A549 (cell line): ENCODE measurements at regions not wholly inside any gene's neighbourhood (a gene's known extent, or its start where the extent isn't known, plus 50 kb on each side); places are given as distances from the start of the nearest gene placed in this dataset.

Experiments
- ATAC-seq, 2 experiments: fragments of 200-7000 bp in 1 of 2; fragments of >200 bp in 1 of 2; cut with Nextera tagmentation in 1 of 2; cut with Tn5 transposase in 1 of 2; 3 replicates each; pipeline versions ENCODE4 v1.8.0 to v1.9.1; 2018 to 2020; ENCODE audit warnings: mild to moderate bottlenecking in 1 of 2, moderate library complexity in 1 of 2
- CTCF ChIA-PET: fragments of 300-600 bp; sonication (Branson Sonifier 250); formaldehyde crosslinking; extraction: SDS; loops from one replicate; lab custom pipeline; 2021; ENCODE audit warnings: antibody characterized with exemption, inconsistent platforms; lab: Yijun Ruan, JAX
- POLR2A ChIA-PET: fragments of 350-600 bp; formaldehyde crosslinking; extraction: SDS; loops from one replicate; lab custom pipeline; 2021; ENCODE audit warnings: antibody characterized with exemption, inconsistent platforms; lab: Yijun Ruan, JAX
- DNase-seq, 2 experiments: peaks; one replicate each; pipeline versions ENCODE4 v3.0.0 to v3.0.0-alpha.2; 2011 to 2016; ENCODE audit warnings: low read depth in 1 of 2, low spot score in 1 of 2
- FAIRE-seq: peaks from 2 replicates; lab custom pipeline; 2011; peaks lifted over from hg19 to GRCh38; lab: Jason Lieb, UNC
- H3K27ac ChIP-seq, 2 experiments: fragments of >200 bp; sonication (Bioruptor Twin); formaldehyde crosslinking; 3 replicates each; pipeline ENCODE4 v1.5.1; 2016 to 2017
- H3K4me1 ChIP-seq: fragments of >200 bp; sonication (Bioruptor Twin); formaldehyde crosslinking; 3 replicates; pipeline ENCODE4 v1.6.1; 2016
- H3K4me2 ChIP-seq: fragments of >200 bp; sonication (Bioruptor Twin); formaldehyde crosslinking; 3 replicates; pipeline ENCODE4 v1.6.1; 2016
- H3K4me3 ChIP-seq: fragments of >200 bp; sonication (Bioruptor Twin); formaldehyde crosslinking; 3 replicates; pipeline ENCODE4 v1.5.1; 2016
- H3K9me3 ChIP-seq: fragments of >200 bp; sonication (Bioruptor Twin); formaldehyde crosslinking; 3 replicates; pipeline ENCODE4 v1.6.1; 2016
- ESRRA ChIP-seq: fragments of 150-350 bp; IDR thresholded peaks from 2 replicates; pipeline ENCODE4 v1.6.1; 2014; ENCODE audit warnings: mild to moderate bottlenecking, low read length, borderline replicate concordance
- FOSB ChIP-seq: fragments of 250-450 bp; sonication (Bioruptor Pico); IDR thresholded peaks from 2 replicates; pipeline ENCODE4 v1.5.0; 2020; ENCODE audit warnings: mild to moderate bottlenecking, moderate library complexity
- FOXS1 ChIP-seq: fragments of 250-450 bp; sonication (Bioruptor Pico); IDR thresholded peaks from 2 replicates; pipeline ENCODE4 v1.5.0; 2020; ENCODE audit warnings: mild to moderate bottlenecking, moderate library complexity
- HEYL ChIP-seq: fragments of 250-450 bp; sonication (Bioruptor Pico); IDR thresholded peaks from 2 replicates; pipeline ENCODE4 v1.8.0; 2021; ENCODE audit warnings: mild to moderate bottlenecking, moderate library complexity
- HOXA7 ChIP-seq: fragments of 250-450 bp; sonication (Bioruptor Pico); IDR thresholded peaks from 2 replicates; pipeline ENCODE4 v1.5.0; 2020; ENCODE audit warnings: mild to moderate bottlenecking, moderate library complexity
- HOXB5 ChIP-seq: fragments of 250-450 bp; sonication (Bioruptor Pico); IDR thresholded peaks from 2 replicates; pipeline ENCODE4 v1.5.0; 2020; ENCODE audit warnings: mild to moderate bottlenecking, moderate library complexity
- JUNB ChIP-seq: fragments of >200 bp; sonication (Bioruptor Twin); formaldehyde crosslinking; IDR thresholded peaks from 2 replicates; pipeline ENCODE4 v1.6.1; 2016
- MAFK ChIP-seq: fragments of 450-650 bp; IDR thresholded peaks from 2 replicates; pipeline ENCODE4 v1.6.1; 2014; ENCODE audit not compliant: partially characterized antibody
- NFE2L2 ChIP-seq: fragments of 150-350 bp; conservative IDR thresholded peaks from 2 replicates; pipeline ENCODE4 v1.6.1; 2014; ENCODE audit warnings: low read length
- NR3C1 ChIP-seq: fragments of >200 bp; sonication (Bioruptor Twin); formaldehyde crosslinking; IDR thresholded peaks from 3 replicates; pipeline ENCODE4 v1.6.1; 2017
- POLR2A ChIP-seq: IDR thresholded peaks from 2 replicates; pipeline ENCODE4 v1.6.1; 2012; ENCODE audit warnings: mild to moderate bottlenecking, low read length
- POLR2AphosphoS2 ChIP-seq: conservative IDR thresholded peaks from 2 replicates; pipeline ENCODE4 v1.6.1; 2012; ENCODE audit warnings: low read length, improper control_type of control experiment, inconsistent platforms
- RFX5 ChIP-seq: fragments of 450-650 bp; IDR thresholded peaks from 2 replicates; pipeline ENCODE4 v1.7.1; 2014; ENCODE audit warnings: antibody characterized with exemption, mild to moderate bottlenecking, moderate library complexity
- SREBF2 ChIP-seq: fragments of 450-650 bp; IDR thresholded peaks from 2 replicates; pipeline ENCODE4 v1.6.1; 2014; ENCODE audit warnings: mild to moderate bottlenecking, moderate library complexity
- TFCP2L1 ChIP-seq: fragments of 250-450 bp; sonication (Bioruptor Pico); IDR thresholded peaks from 2 replicates; pipeline ENCODE4 v1.5.0; 2021; ENCODE audit warnings: mild to moderate bottlenecking
- ZC3H11A ChIP-seq: fragments of 450-650 bp; IDR thresholded peaks from 2 replicates; pipeline ENCODE4 v1.6.1; 2014; ENCODE audit warnings: antibody characterized with exemption, mild to moderate bottlenecking
- ZNF302 ChIP-seq: fragments of 250-450 bp; sonication (Bioruptor Pico); IDR thresholded peaks from 2 replicates; pipeline ENCODE4 v1.9.0; 2021; ENCODE audit warnings: inconsistent platforms, mild to moderate bottlenecking, moderate library complexity
- WGBS: methylation state at CpG from one replicate; pipeline ENCODE4 v1.1.6; 2017; ENCODE audit errors: missing lambda C conversion rate; 5-methylcytosine and 5-hydroxymethylcytosine counted together
- TF ChIP-seq, protein P1 (sequence below): IDR thresholded peaks from 2 replicates; pipeline ENCODE4 v1.6.1; 2012
- TF ChIP-seq, protein P2 (sequence below): fragments of >200 bp; sonication (Bioruptor Twin); formaldehyde crosslinking; IDR thresholded peaks from 3 replicates; pipeline ENCODE4 v1.6.1; 2016
- TF ChIP-seq, protein P3 (sequence below): fragments of 250-450 bp; sonication (Bioruptor Pico); IDR thresholded peaks from 2 replicates; pipeline ENCODE4 v1.5.0; 2021; ENCODE audit warnings: mild to moderate bottlenecking, moderate library complexity, borderline replicate concordance
- TF ChIP-seq, protein P4 (sequence below): fragments of >200 bp; sonication (Bioruptor Twin); formaldehyde crosslinking; IDR thresholded peaks from 2 replicates; pipeline ENCODE4 v1.6.1; 2016
- TF ChIP-seq, protein P5 (sequence below): fragments of >200 bp; sonication (Bioruptor Twin); formaldehyde crosslinking; IDR thresholded peaks from 3 replicates; pipeline ENCODE4 v1.5.1; 2016
- TF ChIP-seq, protein P6 (sequence below): IDR thresholded peaks from 2 replicates; pipeline ENCODE4 v1.6.1; 2012

DNA sequence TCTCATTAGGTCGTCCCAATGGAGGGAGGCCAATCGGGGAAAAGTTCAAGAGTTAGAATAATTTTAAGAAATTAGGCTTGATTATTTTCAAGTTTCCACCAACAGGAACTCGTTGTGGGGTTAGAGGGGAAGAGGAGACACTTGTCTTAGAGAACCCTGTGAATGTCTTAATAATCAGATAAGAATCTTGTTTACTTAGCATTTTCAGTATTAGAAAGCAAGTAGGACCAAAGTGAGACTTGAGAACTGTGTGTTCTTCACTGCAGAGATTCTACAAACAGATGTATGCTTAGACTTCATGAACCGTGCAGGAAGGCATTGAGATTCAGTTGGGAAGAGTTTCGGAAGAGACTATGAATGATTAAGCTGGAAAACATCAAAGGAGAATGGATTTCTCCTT is 69.0 kb upstream of the HMHB1 start:
- FAIRE-seq, result no peak
- no peak for TF ChIP-seq ZNF302 (CRISPR knock-in tag)
- TF ChIP-seq ESRRA, result no peak
- TF ChIP-seq, protein P1, sequence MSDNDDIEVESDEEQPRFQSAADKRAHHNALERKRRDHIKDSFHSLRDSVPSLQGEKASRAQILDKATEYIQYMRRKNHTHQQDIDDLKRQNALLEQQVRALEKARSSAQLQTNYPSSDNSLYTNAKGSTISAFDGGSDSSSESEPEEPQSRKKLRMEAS, result no peak
- no peak for TF ChIP-seq HOXA7 (CRISPR knock-in tag)
- no peak for TF ChIP-seq HEYL (CRISPR knock-in tag)
- no peak for TF ChIP-seq ZC3H11A
- TF ChIP-seq, protein P2, sequence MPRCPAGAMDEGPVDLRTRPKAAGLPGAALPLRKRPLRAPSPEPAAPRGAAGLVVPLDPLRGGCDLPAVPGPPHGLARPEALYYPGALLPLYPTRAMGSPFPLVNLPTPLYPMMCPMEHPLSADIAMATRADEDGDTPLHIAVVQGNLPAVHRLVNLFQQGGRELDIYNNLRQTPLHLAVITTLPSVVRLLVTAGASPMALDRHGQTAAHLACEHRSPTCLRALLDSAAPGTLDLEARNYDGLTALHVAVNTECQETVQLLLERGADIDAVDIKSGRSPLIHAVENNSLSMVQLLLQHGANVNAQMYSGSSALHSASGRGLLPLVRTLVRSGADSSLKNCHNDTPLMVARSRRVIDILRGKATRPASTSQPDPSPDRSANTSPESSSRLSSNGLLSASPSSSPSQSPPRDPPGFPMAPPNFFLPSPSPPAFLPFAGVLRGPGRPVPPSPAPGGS, result no peak
- TF ChIP-seq, protein P3, sequence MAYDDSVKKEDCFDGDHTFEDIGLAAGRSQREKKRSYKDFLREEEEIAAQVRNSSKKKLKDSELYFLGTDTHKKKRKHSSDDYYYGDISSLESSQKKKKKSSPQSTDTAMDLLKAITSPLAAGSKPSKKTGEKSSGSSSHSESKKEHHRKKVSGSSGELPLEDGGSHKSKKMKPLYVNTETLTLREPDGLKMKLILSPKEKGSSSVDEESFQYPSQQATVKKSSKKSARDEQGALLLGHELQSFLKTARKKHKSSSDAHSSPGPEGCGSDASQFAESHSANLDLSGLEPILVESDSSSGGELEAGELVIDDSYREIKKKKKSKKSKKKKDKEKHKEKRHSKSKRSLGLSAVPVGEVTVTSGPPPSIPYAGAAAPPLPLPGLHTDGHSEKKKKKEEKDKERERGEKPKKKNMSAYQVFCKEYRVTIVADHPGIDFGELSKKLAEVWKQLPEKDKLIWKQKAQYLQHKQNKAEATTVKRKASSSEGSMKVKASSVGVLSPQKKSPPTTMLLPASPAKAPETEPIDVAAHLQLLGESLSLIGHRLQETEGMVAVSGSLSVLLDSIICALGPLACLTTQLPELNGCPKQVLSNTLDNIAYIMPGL (CRISPR knock-in tag), result no peak
- no peak for TF ChIP-seq POLR2AphosphoS2
- no peak for TF ChIP-seq HOXB5 (CRISPR knock-in tag)
- TF ChIP-seq NFE2L2, result no peak
- no peak for TF ChIP-seq TFCP2L1 (CRISPR knock-in tag)
- TF ChIP-seq NR3C1, result no peak
- no peak for TF ChIP-seq JUNB
- TF ChIP-seq, protein P4, sequence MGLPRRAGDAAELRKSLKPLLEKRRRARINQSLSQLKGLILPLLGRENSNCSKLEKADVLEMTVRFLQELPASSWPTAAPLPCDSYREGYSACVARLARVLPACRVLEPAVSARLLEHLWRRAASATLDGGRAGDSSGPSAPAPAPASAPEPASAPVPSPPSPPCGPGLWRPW, result no peak
- TF ChIP-seq RFX5, result no peak
- TF ChIP-seq, all 56 proteins: peak for 0
- ChIA-PET CTCF (no interaction called here), POLR2A (no interaction called here)
- no peak for ATAC-seq
- H3K4me1 ChIP-seq, result no peaks in the 10 kb centered on the region
- H3K4me3 ChIP-seq, result no peak overlapping the region
- no peaks in the 10 kb centered on the region for H3K9me3 ChIP-seq
- H3K27ac ChIP-seq, result no peak overlapping the region
- 79% methylated on average over 5 of the region's 5 CpGs for WGBS
- DNase-seq, result no peak
- H3K4me2 ChIP-seq, result no peak overlapping the region

DNA sequence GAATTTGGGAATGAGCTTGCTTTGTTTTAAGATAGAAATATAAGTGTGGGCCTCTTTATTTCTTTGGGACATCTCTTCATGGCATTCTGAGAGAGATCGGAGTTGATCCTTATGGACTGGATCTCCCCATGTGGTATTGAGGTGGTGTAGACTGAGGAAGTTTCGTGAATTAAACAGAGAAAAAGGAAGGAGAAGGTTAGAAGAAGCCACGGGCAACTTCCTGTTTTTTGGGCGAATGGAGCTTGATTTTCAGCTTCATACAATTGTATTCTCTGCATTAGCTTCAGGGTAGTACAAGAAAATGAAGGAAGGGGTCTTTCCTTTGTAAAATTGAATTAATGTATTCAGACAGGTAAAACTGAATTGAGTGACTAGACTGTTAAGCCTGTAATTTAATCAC is 70.5 kb upstream of the HMHB1 start:
- ATAC-seq (no peak), FAIRE-seq (no peak), DNase-seq (no peak)
- Histone ChIP-seq H3K4me2 (no peak overlapping the region), H3K4me1 (no peaks in the 10 kb centered on the region), H3K4me3 (no peak overlapping the region), H3K9me3 (no peaks in the 10 kb centered on the region), H3K27ac (no peak overlapping the region)
- WGBS, result 82% methylated on average over 3 of the region's 4 CpGs
- no peak for TF ChIP-seq FOXS1 (CRISPR knock-in tag)
- no peak for TF ChIP-seq FOSB (CRISPR knock-in tag)
- TF ChIP-seq MAFK, result no peak
- TF ChIP-seq, protein P4, result no peak
- no peak for TF ChIP-seq SREBF2
- TF ChIP-seq, protein P5, sequence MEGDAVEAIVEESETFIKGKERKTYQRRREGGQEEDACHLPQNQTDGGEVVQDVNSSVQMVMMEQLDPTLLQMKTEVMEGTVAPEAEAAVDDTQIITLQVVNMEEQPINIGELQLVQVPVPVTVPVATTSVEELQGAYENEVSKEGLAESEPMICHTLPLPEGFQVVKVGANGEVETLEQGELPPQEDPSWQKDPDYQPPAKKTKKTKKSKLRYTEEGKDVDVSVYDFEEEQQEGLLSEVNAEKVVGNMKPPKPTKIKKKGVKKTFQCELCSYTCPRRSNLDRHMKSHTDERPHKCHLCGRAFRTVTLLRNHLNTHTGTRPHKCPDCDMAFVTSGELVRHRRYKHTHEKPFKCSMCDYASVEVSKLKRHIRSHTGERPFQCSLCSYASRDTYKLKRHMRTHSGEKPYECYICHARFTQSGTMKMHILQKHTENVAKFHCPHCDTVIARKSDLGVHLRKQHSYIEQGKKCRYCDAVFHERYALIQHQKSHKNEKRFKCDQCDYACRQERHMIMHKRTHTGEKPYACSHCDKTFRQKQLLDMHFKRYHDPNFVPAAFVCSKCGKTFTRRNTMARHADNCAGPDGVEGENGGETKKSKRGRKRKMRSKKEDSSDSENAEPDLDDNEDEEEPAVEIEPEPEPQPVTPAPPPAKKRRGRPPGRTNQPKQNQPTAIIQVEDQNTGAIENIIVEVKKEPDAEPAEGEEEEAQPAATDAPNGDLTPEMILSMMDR, result no peak
- no peak for TF ChIP-seq POLR2A
- TF ChIP-seq, protein P6, sequence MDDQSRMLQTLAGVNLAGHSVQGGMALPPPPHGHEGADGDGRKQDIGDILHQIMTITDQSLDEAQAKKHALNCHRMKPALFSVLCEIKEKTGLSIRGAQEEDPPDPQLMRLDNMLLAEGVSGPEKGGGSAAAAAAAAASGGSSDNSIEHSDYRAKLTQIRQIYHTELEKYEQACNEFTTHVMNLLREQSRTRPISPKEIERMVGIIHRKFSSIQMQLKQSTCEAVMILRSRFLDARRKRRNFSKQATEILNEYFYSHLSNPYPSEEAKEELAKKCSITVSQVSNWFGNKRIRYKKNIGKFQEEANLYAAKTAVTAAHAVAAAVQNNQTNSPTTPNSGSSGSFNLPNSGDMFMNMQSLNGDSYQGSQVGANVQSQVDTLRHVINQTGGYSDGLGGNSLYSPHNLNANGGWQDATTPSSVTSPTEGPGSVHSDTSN, result no peak
- POLR2A ChIA-PET, result no interaction called here
- CTCF ChIA-PET, result interaction anchor here (1.0 to 1.2 kb wide), 2 partner anchors 11 to 16 kb away, joined by 3 read pairs; no protein-coding TSS in a partner anchor
